Activated CD4-positive, alpha-beta T cell treated with anti-CD3 and anti-CD28 coated beads, Interleukin-2, amount 10 ng/mL, durations not matched to agents 7 days and 5 days (primary cell): ENCODE measurements at regions not wholly inside any gene's neighbourhood (a gene's known extent, or its start where the extent isn't known, plus 50 kb on each side); places are given as distances from the start of the nearest gene placed in this dataset.

ENCODE experiments used
- CTCF ChIA-PET: fragments of 350-600 bp; sonication (Branson Sonifier 250); formaldehyde crosslinking; loops from one replicate; lab custom pipeline; 2021; ENCODE audit warnings: antibody characterized with exemption; lab: Charles Lee
- POLR2A ChIA-PET: fragments of 350-600 bp; sonication (Branson Sonifier 250); formaldehyde crosslinking; loops from one replicate; lab custom pipeline; 2021; ENCODE audit warnings: antibody characterized with exemption; lab: Charles Lee
- DNase-seq: peaks from one replicate; pipeline ENCODE4 v3.0.0-alpha.2; 2020
- H3K27ac Mint-ChIP-seq: one replicate; pipeline ENCODE4 v1.8.0; 2021; ENCODE audit warnings: mild to moderate bottlenecking, moderate library complexity, mixed read lengths
- H3K27me3 Mint-ChIP-seq: one replicate; pipeline ENCODE4 v1.8.0; 2021; ENCODE audit warnings: mixed read lengths
- H3K36me3 Mint-ChIP-seq: one replicate; pipeline ENCODE4 v1.8.0; 2021; ENCODE audit warnings: low read depth, mixed read lengths
- H3K4me1 Mint-ChIP-seq: one replicate; pipeline ENCODE4 v1.8.0; 2021; ENCODE audit warnings: mixed read lengths
- H3K4me3 Mint-ChIP-seq: one replicate; pipeline ENCODE4 v1.8.0; 2021; ENCODE audit warnings: mild to moderate bottlenecking, moderate library complexity, mixed read lengths
- H3K9me3 Mint-ChIP-seq: one replicate; pipeline ENCODE4 v1.8.0; 2021; ENCODE audit warnings: mixed read lengths

DNA sequence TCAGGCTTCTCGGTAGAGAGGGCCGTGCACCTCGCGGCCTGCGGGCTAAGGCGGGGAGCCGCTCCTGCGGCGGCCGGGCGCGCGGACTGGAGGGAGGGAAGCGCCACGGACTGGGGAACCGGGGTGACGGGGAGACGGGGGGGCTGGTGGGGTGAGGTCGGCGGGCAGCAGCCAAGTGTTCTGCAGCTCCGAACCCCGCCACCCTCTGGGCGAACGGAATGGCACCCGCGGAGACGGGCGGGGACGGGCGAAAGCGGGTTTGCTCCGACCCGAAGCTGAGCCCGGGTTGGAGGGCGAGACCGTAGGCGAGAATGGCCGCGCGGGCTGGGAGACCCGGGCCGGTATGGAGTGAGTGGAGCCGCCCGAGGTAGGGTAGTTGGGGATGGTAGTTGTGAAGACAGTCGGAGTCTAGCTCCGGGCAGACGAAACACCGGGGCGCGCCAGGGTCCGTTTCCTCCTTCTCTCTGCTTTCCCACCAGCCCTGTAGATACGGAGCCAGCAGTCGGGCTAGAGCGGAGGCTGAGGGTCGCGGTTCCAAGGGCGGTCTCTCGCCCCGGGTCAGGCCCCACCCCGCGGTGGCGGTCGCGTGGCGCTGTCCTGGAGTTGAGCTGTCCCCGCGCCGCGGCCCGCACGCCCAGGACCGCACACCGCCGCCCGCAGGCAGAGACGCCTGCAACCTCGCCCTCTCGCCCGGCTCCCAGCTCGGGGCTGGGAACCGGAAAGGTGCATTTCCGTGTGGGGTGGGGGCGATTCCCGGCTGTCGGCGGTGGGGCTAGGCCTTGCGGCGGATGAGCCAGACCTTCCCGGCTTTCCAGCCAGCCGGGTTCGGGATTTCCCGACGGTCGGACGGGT lies 160.3 kb upstream of the SIX2 start:
- CTCF ChIA-PET: no interaction called here

DNA sequence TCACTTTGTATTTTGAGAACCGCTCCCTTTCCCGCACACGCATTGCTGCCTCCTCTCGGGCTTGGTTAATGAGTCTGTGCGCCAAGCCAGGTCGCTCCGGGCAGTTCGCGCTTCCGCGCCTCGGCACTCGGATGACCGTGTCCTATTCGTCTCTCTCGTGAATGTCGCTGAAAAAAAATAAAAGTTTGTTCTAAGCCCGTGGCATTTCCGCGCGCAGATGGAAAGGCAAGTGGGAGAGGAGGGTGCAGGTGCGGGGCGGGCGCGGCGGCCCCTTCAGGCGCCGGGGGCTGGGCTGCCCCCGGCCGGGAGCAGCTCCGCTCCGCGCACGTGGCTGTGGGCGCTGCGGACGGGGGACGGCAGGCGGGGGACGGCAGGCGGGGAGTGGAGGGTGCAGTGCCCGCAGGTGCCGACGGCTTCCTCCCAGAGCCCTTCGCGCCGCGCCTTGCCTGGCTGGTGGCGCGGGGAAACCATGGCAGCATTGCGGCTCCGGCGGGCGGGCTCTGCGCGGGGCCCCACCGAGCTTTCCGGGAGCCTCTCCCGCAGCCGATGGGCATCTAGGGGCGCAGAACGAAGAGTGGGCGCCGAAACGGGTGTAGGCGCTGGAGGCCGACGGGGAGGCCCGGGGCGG lies 159.6 kb upstream of the SIX2 start:
- peaks cover 80% of the 10 kb centered on the region for H3K27me3 Mint-ChIP-seq
- H3K27ac Mint-ChIP-seq: peak overlapping the region; percentile 33
- peak overlapping the region; percentile 52 for H3K4me3 Mint-ChIP-seq
- peaks cover 7% of the 10 kb centered on the region for H3K4me1 Mint-ChIP-seq
- CTCF ChIA-PET: no interaction called here
- no peaks in the 10 kb centered on the region for H3K36me3 Mint-ChIP-seq
- no peaks in the 10 kb centered on the region for H3K9me3 Mint-ChIP-seq
- no peak for DNase-seq
- POLR2A ChIA-PET: no interaction called here

More for the DNA sequence above, 160.3 kb upstream of the SIX2 start:
- Mint-ChIP-seq H3K4me1 (peaks cover 7% of the 10 kb centered on the region), H3K27me3 (peaks cover 82% of the 10 kb centered on the region), H3K4me3 (peak overlapping the region; percentile 13), H3K36me3 (no peaks in the 10 kb centered on the region), H3K9me3 (no peaks in the 10 kb centered on the region), H3K27ac (no peak overlapping the region)
- DNase-seq: no peak
- POLR2A ChIA-PET: no interaction called here

DNA sequence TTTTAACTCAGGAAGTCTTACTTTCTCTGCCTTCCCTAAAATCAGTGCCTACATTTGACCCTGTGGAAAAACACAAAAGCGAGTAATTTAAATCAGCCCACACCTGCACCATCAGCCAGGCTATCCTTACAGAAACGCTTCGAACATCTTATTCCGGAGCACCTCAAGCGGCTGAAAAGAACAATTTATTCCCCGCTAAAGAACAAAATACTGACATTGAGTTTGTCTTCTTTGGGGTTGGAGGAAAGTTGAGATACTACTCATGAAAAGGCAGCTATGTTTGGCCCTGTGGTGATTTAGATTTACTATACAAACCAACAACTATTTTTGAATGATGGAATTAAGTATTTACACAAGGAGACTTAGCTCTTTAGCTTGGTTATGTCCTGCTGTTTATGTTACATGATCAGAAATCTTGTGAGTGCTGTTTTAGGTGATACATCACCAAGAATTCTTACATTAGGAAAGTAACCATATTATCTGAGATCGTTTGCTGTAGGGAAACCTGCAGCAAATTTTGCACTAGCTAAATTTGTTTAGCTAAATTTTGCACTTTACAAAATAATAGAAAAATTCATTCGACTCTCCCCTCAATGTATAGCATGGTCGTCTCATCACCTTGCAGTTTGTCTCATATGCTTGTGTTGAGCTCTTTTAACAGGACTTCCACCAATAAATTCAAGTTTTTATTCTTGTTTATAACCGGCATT lies 158.8 kb upstream of the SIX2 start:
- Mint-ChIP-seq H3K27me3 (peaks cover 76% of the 10 kb centered on the region), H3K27ac (no peak overlapping the region), H3K36me3 (no peaks in the 10 kb centered on the region), H3K4me3 (peak overlapping the region; percentile 52), H3K9me3 (no peaks in the 10 kb centered on the region), H3K4me1 (peaks cover 7% of the 10 kb centered on the region)
- no peak for DNase-seq
- POLR2A ChIA-PET: no interaction called here
- CTCF ChIA-PET: no interaction called here

DNA sequence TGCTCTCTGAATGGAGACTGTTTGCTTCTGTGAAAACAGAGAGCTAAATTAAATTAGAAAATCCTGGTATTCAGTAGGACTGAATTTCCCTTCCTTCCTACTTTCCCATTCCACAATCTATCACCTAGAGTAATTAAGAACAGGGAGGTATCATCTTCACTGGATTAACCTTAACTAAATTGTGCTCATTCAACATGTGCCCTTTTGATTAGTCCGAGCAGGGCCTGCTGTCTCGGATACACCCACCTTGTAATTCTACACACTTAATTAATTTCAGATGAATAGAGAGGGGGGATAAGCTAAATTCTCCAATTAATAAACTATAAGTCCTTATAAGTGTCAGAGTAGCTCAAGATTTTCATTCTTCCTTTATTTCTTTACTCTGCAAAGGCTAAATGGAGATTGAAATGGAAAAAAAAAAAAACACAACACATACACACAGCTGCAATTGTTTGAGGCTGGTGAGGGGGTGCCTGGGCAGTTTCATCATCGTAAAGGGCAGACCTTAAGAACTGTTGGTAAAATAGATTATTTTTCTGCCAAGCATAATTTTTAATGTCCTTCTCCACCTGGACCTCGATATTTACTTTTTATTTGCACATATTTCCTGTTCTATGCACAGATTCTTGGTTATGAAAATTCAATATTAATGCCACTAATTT lies 157.1 kb upstream of the SIX2 start:
- POLR2A ChIA-PET: no interaction called here
- H3K27me3 Mint-ChIP-seq: peaks cover 69% of the 10 kb centered on the region

DNA sequence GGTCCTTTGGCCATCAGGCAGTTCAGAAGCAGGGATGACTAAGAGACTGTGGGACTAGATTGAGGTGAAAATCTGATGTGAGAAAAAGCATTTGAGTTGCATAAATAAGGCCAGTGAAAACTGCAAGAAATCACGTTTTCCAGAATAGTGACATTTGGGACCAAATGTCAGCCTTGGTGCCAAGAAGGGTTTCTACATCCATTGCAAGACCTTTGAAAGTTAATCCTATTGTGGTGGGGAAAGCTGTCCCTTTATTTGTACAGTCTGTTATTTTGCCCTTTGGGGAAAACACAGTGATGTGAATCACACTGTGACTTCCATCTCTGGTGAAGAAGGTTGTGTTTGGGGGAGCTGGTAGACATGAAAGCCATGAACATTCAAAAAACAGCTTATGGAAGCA lies 153.5 kb upstream of the SIX2 start:
- no peaks in the 10 kb centered on the region for H3K9me3 Mint-ChIP-seq
- H3K27ac Mint-ChIP-seq: no peak overlapping the region
- ChIA-PET POLR2A (no interaction called here), CTCF (no interaction called here)
- H3K4me3 Mint-ChIP-seq: no peak overlapping the region
- H3K36me3 Mint-ChIP-seq: no peaks in the 10 kb centered on the region
- H3K27me3 Mint-ChIP-seq: peaks cover 55% of the 10 kb centered on the region
- no peak for DNase-seq
- H3K4me1 Mint-ChIP-seq: no peaks in the 10 kb centered on the region

More for the DNA sequence above, 157.1 kb upstream of the SIX2 start:
- H3K9me3 Mint-ChIP-seq: no peaks in the 10 kb centered on the region
- CTCF ChIA-PET: no interaction called here
- no peaks in the 10 kb centered on the region for H3K36me3 Mint-ChIP-seq
- no peak overlapping the region for H3K27ac Mint-ChIP-seq
- H3K4me3 Mint-ChIP-seq: no peak overlapping the region
- peaks cover 7% of the 10 kb centered on the region for H3K4me1 Mint-ChIP-seq
- no peak for DNase-seq

DNA sequence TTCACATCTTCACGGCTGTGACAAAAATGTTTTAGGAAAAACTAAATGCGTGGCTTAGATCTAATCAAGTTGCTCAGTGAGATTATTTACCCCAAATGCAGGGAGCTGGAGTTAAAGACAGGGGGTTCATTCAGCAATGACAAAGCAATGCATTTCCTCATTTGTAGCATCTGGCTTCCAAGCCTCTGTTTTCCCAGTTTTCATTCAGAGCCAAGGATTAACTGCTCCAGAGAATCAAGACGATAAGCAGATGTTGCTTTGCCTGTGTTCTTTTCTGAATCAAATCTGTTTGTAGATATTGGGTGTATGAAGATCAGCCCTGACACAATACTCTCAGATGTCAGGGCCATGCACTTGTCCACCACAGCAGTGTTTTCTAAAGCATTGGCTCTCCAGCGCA lies 147.4 kb upstream of the SIX2 start:
- H3K4me1 Mint-ChIP-seq: no peaks in the 10 kb centered on the region
- no peak for DNase-seq
- H3K27me3 Mint-ChIP-seq: peaks cover 20% of the 10 kb centered on the region
- CTCF ChIA-PET: no interaction called here
- no peaks in the 10 kb centered on the region for H3K9me3 Mint-ChIP-seq
- H3K27ac Mint-ChIP-seq: no peak overlapping the region
- no peaks in the 10 kb centered on the region for H3K36me3 Mint-ChIP-seq
- no peak overlapping the region for H3K4me3 Mint-ChIP-seq
- POLR2A ChIA-PET: no interaction called here

DNA sequence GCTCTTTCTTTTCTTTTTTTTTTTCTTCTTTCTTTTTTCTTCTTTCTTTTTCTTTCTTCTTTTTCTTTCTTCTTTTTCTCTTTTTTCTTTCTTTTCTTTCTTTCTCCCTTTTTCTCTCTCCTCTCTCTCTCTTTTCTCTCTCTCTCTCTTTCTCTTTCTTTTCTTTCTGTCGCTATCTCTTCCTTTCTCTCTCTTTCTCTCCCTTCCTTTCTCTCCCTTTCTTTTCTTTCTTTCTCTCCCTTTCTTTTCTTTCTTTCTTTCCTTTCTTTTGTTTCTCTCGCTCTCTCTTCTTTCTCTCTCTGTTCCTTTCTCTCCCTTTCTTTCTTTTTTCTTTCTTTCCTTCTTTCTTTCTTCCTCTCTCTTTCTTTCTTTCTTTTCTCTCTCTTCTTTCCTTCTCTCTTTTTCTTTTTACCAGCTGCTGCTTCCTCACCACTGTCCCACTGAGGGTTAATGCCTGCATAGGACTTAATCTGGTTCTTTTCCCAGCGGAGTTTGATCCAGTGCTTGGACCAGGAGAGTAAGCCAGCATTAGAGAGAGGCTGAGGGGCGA lies 145.4 kb upstream of the SIX2 start:
- H3K9me3 Mint-ChIP-seq: no peaks in the 10 kb centered on the region
- no peak overlapping the region for H3K27ac Mint-ChIP-seq
- no peaks in the 10 kb centered on the region for H3K4me1 Mint-ChIP-seq
- H3K4me3 Mint-ChIP-seq: no peak overlapping the region
- no peaks in the 10 kb centered on the region for H3K36me3 Mint-ChIP-seq
- CTCF ChIA-PET: no interaction called here
- POLR2A ChIA-PET: no interaction called here
- H3K27me3 Mint-ChIP-seq: peaks cover 16% of the 10 kb centered on the region
- no peak for DNase-seq

DNA sequence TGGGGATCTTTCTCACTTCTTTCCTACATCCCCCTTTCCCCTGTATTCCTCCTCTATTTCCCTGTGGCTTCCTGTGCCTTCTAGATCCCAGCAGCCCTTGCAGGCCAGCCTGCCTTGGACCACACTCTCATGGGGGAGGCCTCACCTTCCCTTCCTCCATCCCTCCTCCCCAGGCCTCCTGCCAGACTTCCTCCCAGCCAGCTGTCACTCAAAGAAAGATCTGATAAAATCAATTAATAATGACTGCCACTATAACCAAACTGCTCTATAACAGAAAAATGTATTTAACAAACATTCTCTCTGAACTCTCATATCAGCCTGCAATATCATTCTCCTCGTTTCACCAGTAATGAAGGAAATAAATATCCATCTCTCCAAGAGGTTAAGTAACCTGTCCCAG lies 144.9 kb upstream of the SIX2 start:
- no peak overlapping the region for H3K27ac Mint-ChIP-seq
- no peak for DNase-seq
- H3K9me3 Mint-ChIP-seq: no peaks in the 10 kb centered on the region
- no peaks in the 10 kb centered on the region for H3K4me1 Mint-ChIP-seq
- peaks cover 16% of the 10 kb centered on the region for H3K27me3 Mint-ChIP-seq
- CTCF ChIA-PET: no interaction called here
- H3K36me3 Mint-ChIP-seq: no peaks in the 10 kb centered on the region
- POLR2A ChIA-PET: no interaction called here
- no peak overlapping the region for H3K4me3 Mint-ChIP-seq

DNA sequence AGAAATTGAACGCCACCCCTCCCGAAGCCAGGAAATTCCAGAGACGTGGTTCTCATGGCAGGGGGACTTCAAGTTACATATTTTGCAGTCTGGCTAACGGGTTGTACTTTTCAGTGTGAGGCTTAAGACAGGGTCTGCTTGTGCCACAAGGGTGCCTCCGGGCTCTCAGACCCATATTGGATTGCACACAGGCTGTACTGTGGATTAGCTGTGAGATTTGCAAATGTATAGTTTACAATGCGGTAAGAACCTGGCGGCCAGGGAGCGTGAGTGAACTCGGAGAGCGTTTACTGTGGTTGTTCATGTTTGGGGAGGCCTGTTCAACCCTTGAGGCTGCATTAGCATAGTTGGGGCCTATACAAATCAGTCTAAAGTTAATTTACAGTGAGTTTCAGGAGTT lies 143.9 kb upstream of the SIX2 start:
- H3K4me3 Mint-ChIP-seq: no peak overlapping the region
- no peak for DNase-seq
- H3K9me3 Mint-ChIP-seq: no peaks in the 10 kb centered on the region
- ChIA-PET CTCF (no interaction called here), POLR2A (no interaction called here)
- no peak overlapping the region for H3K27ac Mint-ChIP-seq
- no peaks in the 10 kb centered on the region for H3K4me1 Mint-ChIP-seq
- H3K27me3 Mint-ChIP-seq: peaks cover 16% of the 10 kb centered on the region
- H3K36me3 Mint-ChIP-seq: no peaks in the 10 kb centered on the region

DNA sequence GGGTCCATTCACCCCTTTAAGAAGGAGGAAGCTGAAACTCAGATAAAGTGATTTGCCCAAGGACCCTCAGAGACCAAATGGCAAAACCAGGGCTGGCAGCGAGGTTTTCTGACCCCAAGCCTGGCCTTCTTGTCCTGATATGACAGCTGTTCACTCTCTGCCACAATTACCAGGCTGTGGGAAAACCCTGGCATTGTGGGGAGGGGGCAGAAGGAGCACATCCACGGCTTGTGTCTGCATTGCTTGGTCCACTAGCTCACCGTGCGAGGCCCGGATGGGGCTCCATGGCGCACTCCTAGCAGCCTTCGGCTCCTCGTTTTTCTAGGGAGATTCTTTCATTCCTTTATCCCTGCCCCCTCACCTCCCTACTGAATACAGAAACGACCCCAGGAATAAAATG lies 143.4 kb upstream of the SIX2 start:
- ChIA-PET POLR2A (no interaction called here), CTCF (no interaction called here)
- no peaks in the 10 kb centered on the region for H3K9me3 Mint-ChIP-seq
- H3K27ac Mint-ChIP-seq: no peak overlapping the region
- no peaks in the 10 kb centered on the region for H3K4me1 Mint-ChIP-seq
- no peak overlapping the region for H3K4me3 Mint-ChIP-seq
- DNase-seq: no peak
- H3K36me3 Mint-ChIP-seq: no peaks in the 10 kb centered on the region
- peaks cover 18% of the 10 kb centered on the region for H3K27me3 Mint-ChIP-seq

DNA sequence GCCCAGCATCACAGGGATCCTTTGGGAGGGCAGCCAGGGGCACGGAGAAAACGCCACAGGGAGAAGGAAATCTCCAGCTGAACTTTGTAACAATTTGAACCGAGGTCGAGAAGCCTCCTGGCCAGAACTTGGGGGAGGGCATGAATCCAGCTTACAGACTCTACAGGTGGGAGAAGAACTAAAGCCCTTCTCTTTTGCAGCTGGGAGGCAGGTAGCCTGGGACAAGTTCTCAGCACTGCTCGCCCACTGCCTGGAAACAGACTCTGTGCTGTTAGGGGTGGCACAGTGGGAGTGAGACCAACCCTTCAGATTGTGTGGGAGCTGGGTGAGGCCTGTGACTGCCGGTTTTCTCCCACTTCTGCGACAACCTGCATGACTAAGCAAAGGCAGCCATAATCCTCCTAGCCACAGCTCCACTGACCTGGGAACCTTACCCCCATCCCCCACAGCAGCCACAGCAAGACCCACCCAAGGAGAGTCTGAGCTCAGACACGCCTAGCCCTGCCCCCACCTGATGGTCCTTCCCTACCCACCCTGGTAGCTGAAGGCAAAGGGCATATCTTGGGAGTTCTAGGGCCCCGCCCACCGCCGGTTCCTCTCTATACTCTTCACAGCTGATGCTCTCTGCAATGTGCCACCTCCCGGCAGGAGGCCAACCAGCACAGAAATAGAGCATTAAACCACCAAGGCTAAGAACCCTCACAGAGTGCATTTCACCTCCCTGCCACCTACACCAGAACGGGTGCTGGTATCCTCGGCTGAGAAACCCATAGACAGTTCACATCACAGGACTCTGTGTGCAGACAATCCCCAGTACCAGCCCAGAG lies 136.0 kb upstream of the SIX2 start:
- H3K27ac Mint-ChIP-seq: no peak overlapping the region
- ChIA-PET CTCF (no interaction called here), POLR2A (no interaction called here)
- no peaks in the 10 kb centered on the region for H3K9me3 Mint-ChIP-seq
- H3K4me1 Mint-ChIP-seq: no peaks in the 10 kb centered on the region
- no peaks in the 10 kb centered on the region for H3K36me3 Mint-ChIP-seq
- no peak for DNase-seq
- no peak overlapping the region for H3K4me3 Mint-ChIP-seq
- H3K27me3 Mint-ChIP-seq: peaks cover 51% of the 10 kb centered on the region
